GM18517 (cell line): ENCODE measurements at regions not wholly inside any gene's neighbourhood (a gene's known extent, or its start where the extent isn't known, plus 50 kb on each side); places are given as distances from the start of the nearest gene placed in this dataset.

ENCODE experiments used
- ATAC-seq: cut with Tn5 transposase; IDR thresholded peaks from one replicate; pipeline ENCODE4 v1.9.1; 2021; ENCODE audit warnings: mild to moderate bottlenecking, moderate library complexity; ENCODE audit not compliant: unreplicated experiment

DNA sequence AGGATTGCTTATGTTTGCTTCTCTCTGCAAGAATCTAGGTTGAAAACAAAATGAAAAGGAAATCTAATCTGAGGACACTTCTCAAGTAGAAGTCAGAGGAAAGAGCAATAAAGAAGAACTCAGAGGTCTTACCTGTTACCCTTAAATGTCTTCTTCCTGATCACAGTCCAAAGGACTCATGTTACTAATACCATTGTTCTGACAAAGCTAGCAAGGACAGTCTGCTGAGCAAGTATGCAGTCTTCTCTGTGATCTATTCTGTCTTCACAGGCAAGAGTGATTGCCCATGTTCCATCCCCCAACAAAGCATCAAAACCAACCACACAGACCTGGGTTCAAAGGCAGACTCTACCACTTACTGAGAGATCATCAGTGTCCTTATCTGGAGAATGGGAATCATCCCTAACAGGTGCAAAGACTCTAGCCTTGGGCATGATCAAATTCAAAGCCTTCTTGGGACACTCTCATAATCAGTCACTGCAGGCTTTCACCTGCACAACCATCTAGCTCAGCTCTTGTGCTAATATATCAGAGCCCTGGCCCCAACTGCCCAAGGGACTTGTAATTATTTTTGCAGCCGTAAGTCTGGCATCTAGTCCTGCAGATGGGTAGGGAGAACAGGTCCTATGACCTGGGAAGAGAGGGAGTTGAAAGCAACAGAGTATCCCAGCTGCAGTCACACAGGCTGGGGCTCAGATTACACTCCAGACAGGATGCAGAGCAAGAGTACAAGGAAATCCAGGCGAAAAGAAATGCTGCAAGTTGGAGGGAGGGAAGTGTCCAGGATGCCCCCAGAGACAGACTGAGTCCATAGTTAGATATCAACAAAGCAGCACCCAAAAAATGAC, 97.9 kb upstream of the NUDT4 start:
- no peak for ATAC-seq

DNA sequence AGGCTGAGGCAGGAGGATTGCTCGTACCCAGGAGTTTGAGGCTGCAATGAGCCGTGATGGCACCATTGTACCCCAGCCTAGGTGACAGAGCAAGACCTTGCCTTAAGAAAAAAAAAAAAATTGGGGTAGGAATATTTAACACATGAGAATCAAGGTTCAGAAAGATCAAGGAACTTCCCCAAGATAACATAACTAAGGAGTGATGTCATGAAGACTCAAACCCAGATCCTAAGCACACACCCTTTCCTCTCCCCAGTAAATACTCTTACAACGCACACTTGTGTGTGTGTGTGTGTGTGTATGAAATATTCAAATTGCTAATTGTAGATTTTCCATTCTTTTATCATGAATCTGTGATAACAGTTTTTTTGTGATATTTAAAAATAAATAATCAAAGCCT, 90.6 kb upstream of the NUDT4 start:
- ATAC-seq = no peak

DNA sequence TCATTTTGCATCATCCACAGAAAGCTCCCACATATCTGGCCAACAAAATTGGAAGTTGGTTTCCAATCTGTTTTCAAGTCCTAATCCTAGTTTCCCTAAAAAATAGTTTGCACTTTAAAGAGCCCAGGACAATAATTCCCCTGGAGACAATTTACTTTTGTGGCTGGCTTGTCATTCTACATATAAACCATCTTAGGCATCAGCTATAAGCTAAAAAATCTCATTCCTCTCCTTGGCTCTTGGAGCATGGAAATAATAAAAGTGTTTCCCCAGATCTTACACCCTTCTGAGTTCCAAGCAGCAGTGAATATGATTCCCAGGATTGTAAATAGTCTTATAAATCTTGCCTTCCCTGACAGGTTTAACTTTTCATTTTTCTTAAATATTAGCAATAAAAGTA, 89.1 kb upstream of the NUDT4 start:
- no peak for ATAC-seq

DNA sequence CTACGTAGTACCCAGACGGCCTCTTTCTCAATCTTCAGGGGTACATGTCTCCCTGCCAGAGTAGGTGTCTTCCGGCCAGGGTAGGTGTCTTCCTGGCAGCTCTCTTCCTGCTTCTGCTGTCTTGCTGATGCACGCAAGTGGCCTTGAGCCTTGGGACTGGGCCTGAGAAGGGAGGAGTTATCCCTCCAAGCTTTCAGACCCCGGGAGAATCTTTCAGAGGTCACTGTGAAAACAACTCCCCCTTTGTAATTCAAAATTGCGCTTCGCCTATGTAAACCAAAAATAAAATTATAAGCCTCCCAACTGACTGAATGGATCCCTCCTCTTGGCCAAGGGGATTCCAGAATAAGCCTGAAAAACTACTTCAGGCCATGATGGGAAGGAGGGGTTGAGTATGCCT, 87.3 kb upstream of the NUDT4 start:
- no peak for ATAC-seq

DNA sequence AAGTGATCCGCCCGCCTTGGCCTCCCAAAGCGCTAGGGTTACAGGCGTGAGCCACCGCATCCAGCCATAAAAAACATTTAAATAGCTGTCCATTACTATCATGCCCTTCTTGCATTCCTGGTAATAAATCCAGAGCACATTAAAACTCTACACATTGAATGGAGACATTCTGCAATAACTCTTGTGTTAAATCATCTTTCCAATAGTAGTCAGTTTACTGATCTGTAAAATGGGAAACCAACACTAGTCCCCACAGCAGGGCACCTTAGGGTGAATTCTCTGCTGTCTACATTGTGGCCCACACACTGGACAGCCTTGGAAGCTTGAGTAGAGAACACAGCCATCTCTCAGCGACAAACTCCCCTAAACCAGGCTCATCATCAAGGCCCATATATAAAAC, 85.5 kb upstream of the NUDT4 start:
- no peak for ATAC-seq

DNA sequence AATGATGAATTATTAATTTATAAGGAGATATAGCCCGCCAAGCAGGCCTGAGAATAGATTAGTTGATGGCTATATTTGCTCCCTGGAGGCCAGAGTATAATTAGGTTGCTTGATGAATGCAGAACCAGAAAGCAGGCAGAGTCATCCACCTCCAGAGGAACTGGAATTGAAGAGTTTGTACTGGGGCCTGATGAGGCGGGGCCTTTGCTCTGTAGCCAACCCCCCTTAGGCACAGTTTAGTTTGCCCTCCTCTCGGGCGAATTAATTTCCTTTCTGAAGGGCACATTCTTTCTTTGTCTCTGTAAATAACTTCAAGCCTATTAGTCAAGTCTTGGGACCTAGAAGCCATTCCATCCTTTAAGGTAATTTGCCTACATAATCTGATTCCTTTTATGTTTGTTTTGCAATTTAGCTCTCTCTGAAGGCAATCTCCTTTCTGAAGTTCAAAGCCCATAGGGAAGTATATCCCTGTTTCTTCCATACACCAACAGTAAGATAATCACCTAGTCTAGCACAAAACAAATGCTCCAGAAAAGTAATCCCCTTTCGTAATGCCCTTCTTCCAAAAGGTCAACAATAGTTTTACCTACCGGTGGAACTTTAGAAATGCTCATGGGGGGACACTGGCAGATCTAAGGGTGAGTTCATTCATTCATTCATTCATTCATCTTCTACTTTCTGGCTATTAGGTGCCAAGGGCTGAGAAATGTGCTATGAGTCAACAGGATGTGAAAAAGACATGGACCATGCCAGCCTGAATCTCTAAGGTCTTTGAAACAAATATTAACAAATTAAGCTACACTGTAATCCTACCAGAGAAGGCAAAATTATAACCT, 84.8 kb upstream of the NUDT4 start:
- ATAC-seq = no peak

DNA sequence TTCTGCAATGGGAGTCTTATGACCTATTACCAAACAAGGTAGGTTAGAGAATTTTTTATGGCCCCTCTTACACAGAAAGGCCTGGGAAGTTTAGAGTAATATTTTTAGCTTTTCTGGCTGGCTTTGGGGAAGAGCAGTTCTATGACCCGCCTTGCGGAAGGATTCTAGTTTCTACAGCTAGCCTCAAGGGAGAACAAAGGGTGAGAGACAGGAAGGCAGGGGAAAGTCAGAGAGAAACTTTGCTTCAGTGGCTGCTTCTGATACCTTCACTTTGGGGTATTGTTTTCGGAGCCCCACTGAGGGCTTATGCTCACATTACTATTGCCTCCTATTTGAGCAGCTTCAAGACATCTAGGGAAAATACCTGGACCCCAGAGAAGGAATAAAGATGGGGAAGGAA, 80.7 kb upstream of the NUDT4 start:
- peak; percentile 90 for ATAC-seq

DNA sequence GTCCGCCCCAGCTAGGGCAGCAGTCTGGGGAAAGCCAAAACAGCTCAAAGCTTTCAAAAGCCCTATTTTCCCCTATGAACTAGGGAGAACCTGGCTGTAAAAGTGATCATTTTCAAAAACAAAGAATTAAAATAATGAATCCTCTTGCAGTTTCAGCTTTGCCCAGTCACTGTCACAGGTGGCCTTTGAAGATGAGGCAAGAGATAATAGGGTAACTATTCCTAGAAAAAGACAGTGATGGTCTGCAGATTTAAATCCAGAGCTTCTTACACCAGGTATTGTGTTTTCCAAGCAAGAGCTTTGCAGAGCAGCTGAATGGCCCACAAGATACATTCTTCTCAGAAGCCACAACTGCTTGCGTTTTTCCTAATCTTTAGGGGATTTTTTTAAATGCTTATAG, 80.2 kb upstream of the NUDT4 start:
- ATAC-seq = no peak

DNA sequence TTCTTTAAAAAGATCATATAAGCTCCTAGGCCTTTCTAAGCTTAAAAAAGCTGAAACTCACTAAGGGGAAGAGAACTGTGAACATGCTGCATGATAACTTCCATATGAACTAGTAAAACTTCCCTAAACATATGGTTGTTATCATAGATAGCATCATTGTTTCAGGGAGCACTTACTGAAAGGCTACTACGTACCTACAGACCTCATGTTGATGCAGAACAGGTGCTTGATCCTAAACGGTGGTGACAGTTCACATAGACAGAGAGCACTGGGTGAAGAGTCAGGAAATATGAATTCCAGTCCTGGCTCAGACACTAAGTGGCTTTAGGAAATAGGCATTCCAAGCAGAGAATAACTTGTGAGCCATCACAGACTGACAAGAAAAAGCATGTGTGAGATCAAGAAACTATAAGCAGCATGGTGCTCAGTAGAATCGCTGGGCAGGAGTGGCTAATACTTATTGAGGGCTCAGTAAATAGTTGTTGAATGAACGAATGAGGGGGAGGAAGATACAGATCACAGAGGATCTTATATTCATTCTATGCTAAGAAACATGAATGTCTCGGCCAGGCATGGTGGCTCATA, 78.4 kb upstream of the NUDT4 start:
- ATAC-seq = no peak

DNA sequence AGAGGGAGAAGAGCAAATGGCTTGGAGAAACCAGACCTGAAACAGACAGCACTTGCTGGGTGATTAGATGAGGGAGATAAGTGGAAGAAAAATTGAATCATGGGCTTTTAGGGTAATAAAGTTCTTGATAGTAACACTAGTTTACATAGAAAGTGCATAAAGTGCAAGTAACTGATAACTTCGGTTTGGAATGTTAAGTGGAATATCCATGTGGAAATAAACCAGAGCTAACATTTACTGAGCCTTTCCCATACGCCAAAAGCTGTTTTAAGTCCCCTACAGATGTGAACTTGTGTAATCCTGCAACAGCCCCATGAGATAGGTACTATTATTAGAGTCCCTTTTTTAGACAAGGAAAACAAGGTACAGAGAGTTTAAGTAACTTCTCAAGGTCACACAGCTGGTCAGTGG, 77.1 kb upstream of the NUDT4 start:
- ATAC-seq = no peak

DNA sequence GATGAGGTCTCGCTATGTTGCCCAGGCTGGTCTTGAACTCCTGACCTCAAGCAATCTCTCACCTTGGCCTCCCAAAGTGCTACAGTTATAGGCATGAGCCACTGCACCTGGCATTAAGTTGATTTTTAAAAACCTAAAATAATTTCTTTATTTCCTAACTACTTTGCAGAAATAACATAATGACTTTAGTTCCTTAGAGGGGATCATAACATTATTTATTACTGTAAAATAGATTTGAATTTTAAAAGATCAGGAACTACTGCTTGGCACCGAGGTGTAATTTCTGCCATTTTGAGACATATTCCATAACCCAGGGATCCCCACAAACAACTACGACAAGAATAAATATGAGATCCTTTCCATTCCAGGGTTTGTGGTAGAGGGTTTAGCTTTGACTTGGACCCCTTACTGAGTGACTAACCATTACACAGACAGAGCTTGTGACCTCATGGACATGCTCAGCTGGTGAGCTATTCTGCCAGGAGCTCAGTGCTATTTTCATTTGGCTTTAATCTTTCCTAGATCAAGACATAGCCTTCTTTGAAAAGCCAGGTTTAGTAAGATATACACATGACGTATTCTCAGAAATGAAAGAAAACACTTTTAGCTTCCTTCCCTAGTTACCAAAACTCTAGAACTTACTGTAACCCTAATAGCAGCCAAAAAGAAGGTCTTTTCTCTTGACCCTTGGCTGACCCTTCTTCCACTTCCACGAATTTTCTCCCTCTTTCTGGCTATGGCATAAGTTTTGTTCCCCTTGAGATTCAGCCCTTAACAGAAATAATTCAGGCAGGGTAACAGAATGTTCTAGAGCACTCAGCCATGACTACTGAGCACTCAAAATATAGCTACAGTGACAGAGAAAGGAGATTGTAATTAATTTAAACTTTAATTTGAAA, 75.1 kb upstream of the NUDT4 start:
- ATAC-seq = no peak

DNA sequence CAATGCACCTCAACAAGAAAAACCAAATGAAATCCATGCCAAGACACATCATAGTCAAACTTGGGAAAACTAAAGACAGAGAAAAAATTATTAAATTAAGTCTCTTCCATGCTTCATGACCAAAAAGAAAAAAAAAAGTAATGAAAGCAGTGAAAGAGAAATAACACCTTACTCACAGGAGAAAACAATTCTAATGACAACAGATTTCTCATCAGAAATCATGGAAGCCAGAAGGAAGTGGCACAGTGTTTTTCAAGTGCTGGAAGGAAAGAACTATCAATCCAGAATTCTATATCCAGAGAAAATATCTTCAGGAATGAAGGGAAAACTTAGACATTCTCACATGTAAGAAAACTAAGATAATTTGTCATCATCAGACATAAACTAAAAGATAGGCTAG, 71.1 kb upstream of the NUDT4 start:
- ATAC-seq = no peak

DNA sequence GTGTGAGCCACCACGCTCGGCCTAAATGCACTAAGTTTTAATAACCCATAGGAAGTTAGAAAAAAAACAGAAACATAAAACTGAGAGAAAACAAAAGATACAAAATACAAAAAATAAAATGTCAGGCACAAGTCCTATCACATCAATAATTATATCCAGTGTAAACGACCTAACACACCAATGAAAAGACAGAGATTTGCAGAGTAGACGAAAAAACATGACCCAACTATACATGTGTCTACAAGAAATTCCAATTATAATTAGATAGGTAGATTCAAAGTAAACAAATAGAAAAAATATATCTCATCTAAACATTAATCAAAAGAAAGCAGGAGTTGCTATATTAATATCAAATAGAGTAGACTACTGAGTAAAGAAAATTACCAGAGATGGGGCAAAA, 69.4 kb upstream of the NUDT4 start:
- ATAC-seq = no peak

DNA sequence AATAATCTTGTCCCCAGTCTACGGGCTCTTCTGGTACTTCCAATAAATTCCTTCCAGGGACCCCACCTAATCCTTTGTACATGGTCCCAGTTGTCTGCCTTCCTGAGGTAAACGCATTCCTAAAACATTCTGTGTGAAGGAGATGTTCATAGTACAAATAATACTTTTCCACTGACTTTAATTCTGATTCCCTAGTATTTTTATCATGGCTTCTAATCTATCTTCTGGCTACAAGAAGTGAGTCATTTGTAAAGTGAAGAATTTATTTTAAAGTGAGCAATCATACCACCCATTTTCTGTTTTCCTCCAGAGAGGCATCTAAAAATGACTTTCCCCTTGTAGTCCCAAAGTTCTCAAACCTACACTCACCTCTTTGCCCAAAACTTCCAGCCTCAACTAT, 65.9 kb upstream of the NUDT4 start:
- no peak for ATAC-seq

DNA sequence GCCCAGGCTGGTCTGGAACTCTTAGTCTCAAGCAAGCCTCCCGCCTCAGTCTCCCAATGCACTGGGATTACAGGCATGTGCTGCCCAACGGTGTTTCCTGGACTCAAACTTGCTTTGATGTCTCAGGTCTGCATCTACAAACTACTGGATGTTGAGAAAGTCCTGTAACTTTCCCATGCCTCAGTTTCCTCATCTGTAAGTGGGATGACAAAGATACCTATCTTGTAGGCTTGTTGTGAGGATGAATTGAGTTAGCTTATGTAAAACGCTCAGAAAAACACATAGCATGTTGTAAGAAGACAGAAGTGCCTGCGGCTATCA, 63.6 kb upstream of the NUDT4 start:
- no peak for ATAC-seq

DNA sequence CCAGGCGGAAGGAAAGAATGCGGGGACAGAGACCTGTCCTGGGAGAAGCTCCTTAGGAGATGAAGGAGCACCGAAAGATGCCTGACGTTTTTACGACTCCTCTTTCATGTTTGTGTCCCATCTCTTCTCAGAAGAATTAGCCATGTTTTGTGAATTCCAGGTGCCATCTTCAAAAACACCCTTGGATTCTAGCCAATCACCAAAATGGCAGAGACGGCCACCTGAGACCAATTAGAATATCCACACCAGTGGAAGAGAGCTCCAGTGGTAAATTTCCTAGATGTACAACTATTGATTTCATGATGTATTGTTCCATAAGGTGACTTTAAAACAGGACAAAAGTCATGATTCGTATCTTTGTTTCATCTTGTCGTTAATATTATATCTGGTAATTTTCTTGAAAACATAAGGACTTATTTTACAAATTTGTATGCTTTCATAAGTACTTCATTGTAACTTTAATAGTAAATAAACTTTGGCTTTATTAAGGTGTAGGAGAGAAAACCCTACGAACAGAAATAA, 62.3 kb upstream of the NUDT4 start:
- ATAC-seq = no peak

DNA sequence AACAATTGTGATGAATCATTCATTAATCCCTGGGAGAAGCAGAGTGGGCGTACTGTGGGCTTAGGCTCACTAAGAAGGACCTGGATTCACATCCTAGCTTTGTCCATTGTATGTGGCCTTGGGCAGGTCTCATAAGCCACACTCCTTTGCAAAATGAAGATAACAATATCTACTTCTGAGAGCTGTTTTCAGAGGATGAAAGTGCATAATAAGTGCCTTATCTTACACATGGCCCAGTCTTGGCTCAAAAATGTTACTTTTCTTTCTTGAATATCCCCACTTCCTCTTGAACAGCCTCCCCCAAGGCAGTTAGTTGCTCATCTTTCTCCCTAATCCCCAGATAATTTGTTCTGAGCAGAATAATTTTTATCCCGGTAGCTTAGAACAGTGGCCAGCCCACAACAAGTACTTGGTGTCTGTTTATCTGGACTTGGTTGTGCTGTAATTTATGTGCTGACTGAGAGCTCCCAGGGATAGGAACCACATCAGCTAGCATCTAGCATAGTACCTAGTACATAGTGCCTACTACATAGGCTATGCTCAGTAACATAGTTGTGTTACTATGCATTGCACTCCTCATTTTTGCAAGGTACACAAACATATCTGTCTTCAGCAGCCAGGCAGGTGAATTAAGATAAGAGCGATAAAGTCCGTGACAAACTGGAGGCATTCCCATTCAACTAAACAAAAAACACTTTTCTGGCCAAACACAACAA, 61.7 kb upstream of the NUDT4 start:
- ATAC-seq = no peak

DNA sequence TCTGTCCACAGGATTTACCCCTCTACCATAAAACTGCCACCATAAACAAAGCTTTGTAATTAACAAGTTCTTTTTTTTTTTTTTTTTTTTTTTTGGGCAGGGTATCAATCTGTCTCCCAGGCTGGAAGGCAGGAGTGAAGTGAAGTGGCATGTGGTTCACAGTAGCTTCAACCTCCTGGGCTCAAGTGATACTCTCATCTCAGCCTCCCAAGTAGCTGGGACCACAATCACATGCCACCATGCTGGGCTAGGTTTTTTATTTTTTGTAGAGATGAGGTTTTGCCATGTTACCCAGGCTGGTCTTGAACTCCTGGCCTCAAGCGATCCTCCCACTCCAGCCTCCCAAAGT, 61.1 kb upstream of the NUDT4 start:
- ATAC-seq = no peak

DNA sequence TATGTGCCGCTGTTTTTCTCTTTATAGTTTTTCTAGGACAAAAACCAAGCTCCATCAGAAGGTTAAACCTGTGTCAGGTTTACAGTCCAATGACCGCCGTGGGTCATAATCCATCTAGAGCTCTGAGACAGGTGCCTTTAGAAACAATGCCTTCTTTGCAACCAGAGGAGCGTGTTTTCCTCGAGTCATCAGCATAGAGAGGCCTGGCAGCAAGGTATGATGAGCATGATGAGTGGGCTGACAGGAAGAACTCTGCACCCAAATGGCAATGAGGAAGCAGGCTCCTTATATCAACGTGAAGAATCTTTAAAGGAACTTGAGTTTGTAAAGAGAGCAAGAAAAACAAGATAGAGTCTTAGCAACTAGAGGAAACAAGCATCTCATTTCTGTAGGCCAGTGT, 60.5 kb upstream of the NUDT4 start:
- ATAC-seq = no peak
